SK-N-DZ (cell line): ENCODE measurements at regions not wholly inside any gene's neighbourhood (a gene's known extent, or its start where the extent isn't known, plus 50 kb on each side); places are given as distances from the start of the nearest gene placed in this dataset.
"Not testable (repeated sequence)": the region's sequence is repeated elsewhere in the genome, so short reads cannot be mapped to it uniquely, and the experiment has no call there.

ENCODE experiments used
- DNase-seq: peaks from one replicate; pipeline ENCODE4 v3.0.0-alpha.2; 2015; ENCODE audit warnings: low spot score

- DNase-seq = no peak
Observed at GRCh38 chr18:59057969-59058368, 81.7 kb upstream of the SEC11C start.

- DNase-seq = no peak
Observed at GRCh38 chr18:59059140-59059539, 80.5 kb upstream of the SEC11C start.

GRCh38 chr18:59060551-59060950 lies 79.1 kb upstream of the SEC11C start:
- DNase-seq = no peak

GRCh38 chr18:59061914-59062642 lies 77.6 kb upstream of the SEC11C start:
- DNase-seq = no peak

GRCh38 chr18:59062643-59063006 lies 77.1 kb upstream of the SEC11C start:
- DNase-seq = no peak

GRCh38 chr18:59063300-59063906 lies 76.3 kb upstream of the SEC11C start:
- DNase-seq = no peak

GRCh38 chr18:59063912-59064311 lies 75.8 kb upstream of the SEC11C start:
- no peak for DNase-seq

- DNase-seq = no peak
Observed at GRCh38 chr18:59065684-59066083, 74.0 kb upstream of the SEC11C start.

GRCh38 chr18:59067873-59068272 lies 71.8 kb upstream of the SEC11C start:
- DNase-seq = peak; percentile 22

- no peak for DNase-seq
Observed at GRCh38 chr18:59068276-59069071, 71.2 kb upstream of the SEC11C start.

- DNase-seq = peak; percentile 81
Observed at GRCh38 chr18:59070181-59070912, 69.3 kb upstream of the SEC11C start.

GRCh38 chr18:59072727-59073421 lies 66.8 kb upstream of the SEC11C start:
- DNase-seq = no peak

GRCh38 chr18:59075923-59076322 lies 63.8 kb upstream of the SEC11C start:
- DNase-seq = no peak

GRCh38 chr18:59079264-59079663 lies 60.4 kb upstream of the SEC11C start:
- DNase-seq = no peak

GRCh38 chr18:59079687-59080501 lies 59.8 kb upstream of the SEC11C start:
- not testable (repeated sequence) for DNase-seq

- no peak for DNase-seq
Observed at GRCh38 chr18:59083136-59083818, 56.4 kb upstream of the SEC11C start.

- DNase-seq = no peak
Observed at GRCh38 chr18:59085126-59085794, 54.4 kb upstream of the SEC11C start.

- no peak for DNase-seq
Observed at GRCh38 chr18:59085797-59086196, 53.9 kb upstream of the SEC11C start.

- no peak for DNase-seq
Observed at GRCh38 chr18:59086522-59086921, 53.2 kb upstream of the SEC11C start.
